Loucy (cell line): ENCODE measurements at regions not wholly inside any gene's neighbourhood (a gene's known extent, or its start where the extent isn't known, plus 50 kb on each side); places are given as distances from the start of the nearest gene placed in this dataset.

Source experiments
- CTCF ChIP-seq: fragments of 200-600 bp; sonication (generic); conservative IDR thresholded peaks from 2 replicates; pipeline ENCODE4 v1.5.1; 2014; ENCODE audit warnings: mild to moderate bottlenecking, antibody characterized with exemption, low read length
- EZH2phosphoT487 ChIP-seq: fragments of 200-600 bp; IDR thresholded peaks from 2 replicates; pipeline ENCODE4 v1.6.1; 2018; ENCODE audit warnings: antibody characterized with exemption, mild to moderate bottlenecking, moderate library complexity, borderline replicate concordance

DNA sequence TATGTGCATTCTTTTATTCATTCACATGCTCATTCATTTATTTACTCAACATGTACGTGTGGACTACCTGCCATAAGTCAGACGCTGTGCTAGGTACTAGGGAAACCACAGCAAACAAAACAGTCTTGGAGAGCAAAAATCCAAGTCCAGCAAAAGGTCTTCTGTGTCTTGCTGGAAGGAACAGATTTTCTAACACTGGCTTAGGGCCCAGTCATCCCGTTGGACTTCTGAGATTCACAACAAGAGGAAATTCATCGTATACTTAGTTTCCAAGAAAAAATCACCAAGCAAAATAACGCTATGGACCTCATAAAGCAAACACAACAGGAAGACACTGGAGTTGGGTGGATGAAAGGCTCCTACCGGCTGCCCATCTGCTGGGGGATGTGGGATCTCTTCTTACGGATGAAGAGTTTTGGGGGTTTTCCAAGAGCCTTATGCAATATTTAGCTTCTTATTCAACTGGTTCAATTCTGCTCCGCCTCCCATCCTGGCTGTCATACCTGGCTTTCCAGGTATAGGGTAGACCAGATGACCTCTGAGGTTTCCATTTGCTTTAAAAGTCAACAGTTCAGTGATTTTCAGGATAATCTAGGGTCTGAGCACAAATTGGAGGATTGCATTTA lies 262.7 kb downstream of the HAUS1 start:
- no peak for TF ChIP-seq CTCF
- TF ChIP-seq EZH2phosphoT487, result no peak
